ELF-1 (cell line): ENCODE measurements at regions not wholly inside any gene's neighbourhood (a gene's known extent, or its start where the extent isn't known, plus 50 kb on each side); places are given as distances from the start of the nearest gene placed in this dataset.
"Not testable (repeated sequence)": the region's sequence is repeated elsewhere in the genome, so short reads cannot be mapped to it uniquely, and the experiment has no call there.

Experiments used
- DNase-seq: peaks from one replicate; pipeline ENCODE4 v3.0.0-alpha.2; 2016; ENCODE audit warnings: low read depth, low spot score

- DNase-seq, result no peak
Observed at GRCh38 chr12:87575906-87576305, 453.3 kb downstream of the C12orf50 start.

GRCh38 chr12:87566918-87567317 lies 462.3 kb downstream of the C12orf50 start:
- not testable (repeated sequence) for DNase-seq

GRCh38 chr12:87556985-87557384 lies 472.2 kb downstream of the C12orf50 start:
- DNase-seq, result no peak

GRCh38 chr12:87531213-87531612 lies 498.0 kb downstream of the C12orf50 start:
- peak; percentile 36 for DNase-seq

GRCh38 chr12:87529413-87529812 lies 499.8 kb downstream of the C12orf50 start:
- no peak for DNase-seq

GRCh38 chr12:87520968-87521367 lies 508.2 kb downstream of the C12orf50 start:
- DNase-seq, result no peak

- no peak for DNase-seq
Observed at GRCh38 chr12:87518481-87518880, 510.7 kb downstream of the C12orf50 start.

- DNase-seq, result no peak
Observed at GRCh38 chr12:87518036-87518435, 511.2 kb downstream of the C12orf50 start.

GRCh38 chr12:87513536-87514280 lies 515.5 kb downstream of the C12orf50 start:
- no peak for DNase-seq

GRCh38 chr12:87511371-87511770 lies 517.8 kb downstream of the C12orf50 start:
- DNase-seq, result no peak

- no peak for DNase-seq
Observed at GRCh38 chr12:87509237-87509820, 519.9 kb downstream of the C12orf50 start.

GRCh38 chr12:87491598-87491997 lies 537.6 kb downstream of the C12orf50 start:
- DNase-seq, result no peak

GRCh38 chr12:87491089-87491488 lies 538.1 kb downstream of the C12orf50 start:
- DNase-seq, result no peak

GRCh38 chr12:87469295-87469694 lies 559.9 kb downstream of the C12orf50 start:
- no peak for DNase-seq

- peak; percentile 13 for DNase-seq
Observed at GRCh38 chr12:87467936-87468335, 561.3 kb downstream of the C12orf50 start.

GRCh38 chr12:87464565-87464964 lies 564.6 kb downstream of the C12orf50 start:
- DNase-seq, result no peak

- no peak for DNase-seq
Observed at GRCh38 chr12:87444039-87444438, 585.2 kb downstream of the C12orf50 start.

- DNase-seq, result no peak
Observed at GRCh38 chr12:87441511-87441910, 587.7 kb downstream of the C12orf50 start.

GRCh38 chr12:87439990-87440827 lies 589.0 kb downstream of the C12orf50 start:
- peak; percentile 17 for DNase-seq

GRCh38 chr12:87430444-87430843 lies 598.8 kb downstream of the C12orf50 start:
- DNase-seq, result no peak

GRCh38 chr12:87428701-87429277 lies 600.4 kb downstream of the C12orf50 start:
- DNase-seq, result no peak

- DNase-seq, result no peak
Observed at GRCh38 chr12:87427770-87428169, 601.4 kb downstream of the C12orf50 start.
